ENCODE measurements at regions not wholly inside any gene's neighbourhood (a gene's known extent, or its start where the extent isn't known, plus 50 kb on each side); places are given as distances from the start of the nearest gene placed in this dataset.

GRCh38 chr5:6806668-6807067 lies 93.4 kb downstream of the TENT4A start:
- Mint-ChIP-seq H3K4me1 (no peaks in the 10 kb centered on the region), H3K4me3 (no peak overlapping the region), H3K9me3 (ENCODE audit: low read depth) (peaks cover 2% of the 10 kb centered on the region), H3K27me3 (peaks cover 5% of the 10 kb centered on the region), H3K27ac (no peak overlapping the region), H3K36me3 (ENCODE audit: low read depth) (no peaks in the 10 kb centered on the region)
- DNase-seq (no peak), ATAC-seq (no peak)
- ChIA-PET CTCF (no interaction called here), POLR2A (no interaction called here)
- intact Hi-C loops (cut with DNase I, micrococcal nuclease): no loop called here

GRCh38 chr5:6808462-6808861 lies 95.2 kb downstream of the TENT4A start:
- ChIA-PET POLR2A (no interaction called here), CTCF (no interaction called here)
- Mint-ChIP-seq H3K36me3 (ENCODE audit: low read depth) (no peaks in the 10 kb centered on the region), H3K27me3 (peaks cover 5% of the 10 kb centered on the region), H3K9me3 (ENCODE audit: low read depth) (peaks cover 2% of the 10 kb centered on the region), H3K4me1 (no peaks in the 10 kb centered on the region), H3K4me3 (no peak overlapping the region), H3K27ac (no peak overlapping the region)
- no peak for DNase-seq
- intact Hi-C loops (cut with DNase I, micrococcal nuclease): no loop called here
- no peak for ATAC-seq

- H3K27ac Mint-ChIP-seq: no peak overlapping the region
- no peaks in the 10 kb centered on the region for H3K36me3 Mint-ChIP-seq (ENCODE audit: low read depth)
- DNase-seq (no peak), ATAC-seq (no peak)
- peaks cover 5% of the 10 kb centered on the region for H3K27me3 Mint-ChIP-seq
- ChIA-PET CTCF (interaction anchor here (1.3 kb wide), 1 partner anchor 10 kb away, joined by 4 read pairs; no protein-coding TSS in a partner anchor), POLR2A (no interaction called here)
- intact Hi-C loops (cut with DNase I, micrococcal nuclease): no loop called here
- H3K4me1 Mint-ChIP-seq: no peaks in the 10 kb centered on the region
- H3K4me3 Mint-ChIP-seq: no peak overlapping the region
- peaks cover 2% of the 10 kb centered on the region for H3K9me3 Mint-ChIP-seq (ENCODE audit: low read depth)
Observed at GRCh38 chr5:6810641-6811405, 97.6 kb downstream of the TENT4A start.

GRCh38 chr5:6812091-6812490 lies 98.9 kb downstream of the TENT4A start:
- DNase-seq (no peak), ATAC-seq (no peak)
- ChIA-PET POLR2A (no interaction called here), CTCF (no interaction called here)
- Mint-ChIP-seq H3K4me1 (no peaks in the 10 kb centered on the region), H3K36me3 (ENCODE audit: low read depth) (no peaks in the 10 kb centered on the region), H3K4me3 (no peak overlapping the region), H3K27ac (no peak overlapping the region), H3K9me3 (ENCODE audit: low read depth) (no peaks in the 10 kb centered on the region), H3K27me3 (peaks cover 3% of the 10 kb centered on the region)
- intact Hi-C loops (cut with DNase I, micrococcal nuclease): no loop called here

- no peak overlapping the region for H3K27ac Mint-ChIP-seq
- DNase-seq (no peak), ATAC-seq (no peak)
- peaks cover 4% of the 10 kb centered on the region for H3K27me3 Mint-ChIP-seq
- ChIA-PET CTCF (no interaction called here), POLR2A (no interaction called here)
- intact Hi-C loops (cut with DNase I, micrococcal nuclease): no loop called here
- H3K4me1 Mint-ChIP-seq: no peaks in the 10 kb centered on the region
- H3K4me3 Mint-ChIP-seq: no peak overlapping the region
- H3K36me3 Mint-ChIP-seq (ENCODE audit: low read depth): no peaks in the 10 kb centered on the region
- H3K9me3 Mint-ChIP-seq (ENCODE audit: low read depth): no peaks in the 10 kb centered on the region
Observed at GRCh38 chr5:6812800-6813731, 99.8 kb downstream of the TENT4A start.

- DNase-seq (no peak), ATAC-seq (no peak)
- ChIA-PET CTCF (interaction anchor here (0.6 kb wide), 1 partner anchor 198 kb away, joined by 3 read pairs; no protein-coding TSS in a partner anchor), POLR2A (no interaction called here)
- no peak overlapping the region for H3K27ac Mint-ChIP-seq
- no peaks in the 10 kb centered on the region for H3K9me3 Mint-ChIP-seq (ENCODE audit: low read depth)
- H3K36me3 Mint-ChIP-seq (ENCODE audit: low read depth): no peaks in the 10 kb centered on the region
- no peaks in the 10 kb centered on the region for H3K4me1 Mint-ChIP-seq
- intact Hi-C loops (cut with DNase I, micrococcal nuclease): no loop called here
- H3K27me3 Mint-ChIP-seq: peaks cover 18% of the 10 kb centered on the region
- no peak overlapping the region for H3K4me3 Mint-ChIP-seq
Observed at GRCh38 chr5:6814816-6815215, 101.6 kb downstream of the TENT4A start.

GRCh38 chr5:6818594-6819511 lies 105.6 kb downstream of the TENT4A start:
- Mint-ChIP-seq H3K4me3 (no peak overlapping the region), H3K9me3 (ENCODE audit: low read depth) (peaks cover 6% of the 10 kb centered on the region), H3K4me1 (no peaks in the 10 kb centered on the region), H3K36me3 (ENCODE audit: low read depth) (peaks cover 2% of the 10 kb centered on the region), H3K27ac (no peak overlapping the region), H3K27me3 (peaks cover 23% of the 10 kb centered on the region)
- no peak for DNase-seq
- POLR2A ChIA-PET: no interaction called here
- ATAC-seq: no peak
- intact Hi-C loops (cut with DNase I, micrococcal nuclease): no loop called here
- CTCF ChIA-PET: interaction anchor here (0.5 to 2.4 kb wide), 3 partner anchors 26 to 431 kb away, joined by 3 to 6 read pairs (median 5); no protein-coding TSS in a partner anchor

GRCh38 chr5:6819521-6819920 lies 106.3 kb downstream of the TENT4A start:
- intact Hi-C loops (cut with DNase I, micrococcal nuclease): no loop called here
- Mint-ChIP-seq H3K36me3 (ENCODE audit: low read depth) (peaks cover 2% of the 10 kb centered on the region), H3K27me3 (peaks cover 23% of the 10 kb centered on the region), H3K4me3 (no peak overlapping the region), H3K4me1 (no peaks in the 10 kb centered on the region), H3K27ac (no peak overlapping the region), H3K9me3 (ENCODE audit: low read depth) (peaks cover 6% of the 10 kb centered on the region)
- CTCF ChIA-PET: interaction anchor here (0.5 to 2.4 kb wide), 5 partner anchors 27 to 431 kb away, joined by 3 to 6 read pairs (median 4); no protein-coding TSS in a partner anchor
- ATAC-seq (no peak), DNase-seq (no peak)
- POLR2A ChIA-PET: no interaction called here

GRCh38 chr5:6820851-6821479 lies 107.7 kb downstream of the TENT4A start:
- Mint-ChIP-seq H3K4me3 (no peak overlapping the region), H3K4me1 (no peaks in the 10 kb centered on the region), H3K9me3 (ENCODE audit: low read depth) (peaks cover 6% of the 10 kb centered on the region), H3K36me3 (ENCODE audit: low read depth) (peaks cover 2% of the 10 kb centered on the region), H3K27me3 (peaks cover 25% of the 10 kb centered on the region), H3K27ac (no peak overlapping the region)
- DNase-seq (peak; percentile 82), ATAC-seq (peak; percentile 70)
- ChIA-PET POLR2A (no interaction called here), CTCF (interaction anchor here (0.6 to 2.4 kb wide), 10 partner anchors 10 to 996 kb away, joined by 3 to 6 read pairs (median 4); no protein-coding TSS in a partner anchor)
- intact Hi-C loops (cut with DNase I, micrococcal nuclease): loop anchor here (5.0 to 10.0 kb wide), 5 partner anchors 126 to 926 kb away; no protein-coding TSS in a partner anchor

GRCh38 chr5:6822068-6822467 lies 108.8 kb downstream of the TENT4A start:
- DNase-seq: no peak
- Mint-ChIP-seq H3K9me3 (ENCODE audit: low read depth) (peaks cover 6% of the 10 kb centered on the region), H3K4me3 (no peak overlapping the region), H3K27me3 (peaks cover 25% of the 10 kb centered on the region), H3K27ac (no peak overlapping the region), H3K4me1 (peaks cover 1% of the 10 kb centered on the region), H3K36me3 (ENCODE audit: low read depth) (peaks cover 2% of the 10 kb centered on the region)
- ChIA-PET POLR2A (no interaction called here), CTCF (interaction anchor here (0.6 kb wide), 1 partner anchor 50 kb away, joined by 3 read pairs; no protein-coding TSS in a partner anchor)
- ATAC-seq: no peak
- intact Hi-C loops (cut with DNase I, micrococcal nuclease): loop anchor here (5.0 to 10.0 kb wide), 5 partner anchors 125 to 925 kb away; no protein-coding TSS in a partner anchor

Data from activated CD4-positive, alpha-beta T cell treated with anti-CD3 and anti-CD28 coated beads for 36 hours (primary cell).